PC-3 (cell line): ENCODE measurements at regions not wholly inside any gene's neighbourhood (a gene's known extent, or its start where the extent isn't known, plus 50 kb on each side); places are given as distances from the start of the nearest gene placed in this dataset.

Source experiments
- EZH2 ChIP-seq: fragments of 300-600 bp; sonication (generic); IDR thresholded peaks from one replicate; pipeline ENCODE4 v1.6.1; 2017; ENCODE audit warnings: antibody characterized with exemption, mild to moderate bottlenecking, low read length; ENCODE audit not compliant: unreplicated experiment
- EZH2phosphoT487 ChIP-seq: fragments of 300-600 bp; sonication (generic); IDR thresholded peaks from 2 replicates; pipeline ENCODE4 v1.6.1; 2018; ENCODE audit warnings: mild to moderate bottlenecking, antibody characterized with exemption, low read length, borderline replicate concordance
- TF ChIP-seq, protein P1 (sequence below): fragments of 300-600 bp; sonication (generic); conservative IDR thresholded peaks from 2 replicates; pipeline ENCODE4 v1.5.1; 2017; ENCODE audit warnings: antibody characterized with exemption, low read depth, mild to moderate bottlenecking, low read length

- TF ChIP-seq, protein P1, sequence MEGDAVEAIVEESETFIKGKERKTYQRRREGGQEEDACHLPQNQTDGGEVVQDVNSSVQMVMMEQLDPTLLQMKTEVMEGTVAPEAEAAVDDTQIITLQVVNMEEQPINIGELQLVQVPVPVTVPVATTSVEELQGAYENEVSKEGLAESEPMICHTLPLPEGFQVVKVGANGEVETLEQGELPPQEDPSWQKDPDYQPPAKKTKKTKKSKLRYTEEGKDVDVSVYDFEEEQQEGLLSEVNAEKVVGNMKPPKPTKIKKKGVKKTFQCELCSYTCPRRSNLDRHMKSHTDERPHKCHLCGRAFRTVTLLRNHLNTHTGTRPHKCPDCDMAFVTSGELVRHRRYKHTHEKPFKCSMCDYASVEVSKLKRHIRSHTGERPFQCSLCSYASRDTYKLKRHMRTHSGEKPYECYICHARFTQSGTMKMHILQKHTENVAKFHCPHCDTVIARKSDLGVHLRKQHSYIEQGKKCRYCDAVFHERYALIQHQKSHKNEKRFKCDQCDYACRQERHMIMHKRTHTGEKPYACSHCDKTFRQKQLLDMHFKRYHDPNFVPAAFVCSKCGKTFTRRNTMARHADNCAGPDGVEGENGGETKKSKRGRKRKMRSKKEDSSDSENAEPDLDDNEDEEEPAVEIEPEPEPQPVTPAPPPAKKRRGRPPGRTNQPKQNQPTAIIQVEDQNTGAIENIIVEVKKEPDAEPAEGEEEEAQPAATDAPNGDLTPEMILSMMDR = no peak
- TF ChIP-seq EZH2 (no peak), EZH2phosphoT487 (no peak)
Measured at GRCh38 chr11:39675171-39675570, 1784.3 kb downstream of the LRRC4C start.
